Mammary epithelial cell (primary cell): ENCODE measurements at regions not wholly inside any gene's neighbourhood (a gene's known extent, or its start where the extent isn't known, plus 50 kb on each side); places are given as distances from the start of the nearest gene placed in this dataset.

ENCODE experiments used
- EZH2 ChIP-seq: IDR thresholded peaks from 2 replicates; pipeline ENCODE4 v1.6.1; 2012; ENCODE audit warnings: low read length, inconsistent platforms, borderline replicate concordance
- TF ChIP-seq, protein P1 (sequence below), 2 donors: IDR thresholded peaks in 1 of 2; conservative IDR thresholded peaks in 1 of 2; 2 replicates each; pipeline ENCODE4 v1.5.1; 2011 to 2012; ENCODE audit warnings: inconsistent platforms in 2 of 2, low read length in 2 of 2, mild to moderate bottlenecking in 2 of 2, control low read depth in 1 of 2, low read depth in 1 of 2; ENCODE audit not compliant: insufficient read depth in 1 of 2; ENCODE audit errors: extremely low read depth in 1 of 2

DNA sequence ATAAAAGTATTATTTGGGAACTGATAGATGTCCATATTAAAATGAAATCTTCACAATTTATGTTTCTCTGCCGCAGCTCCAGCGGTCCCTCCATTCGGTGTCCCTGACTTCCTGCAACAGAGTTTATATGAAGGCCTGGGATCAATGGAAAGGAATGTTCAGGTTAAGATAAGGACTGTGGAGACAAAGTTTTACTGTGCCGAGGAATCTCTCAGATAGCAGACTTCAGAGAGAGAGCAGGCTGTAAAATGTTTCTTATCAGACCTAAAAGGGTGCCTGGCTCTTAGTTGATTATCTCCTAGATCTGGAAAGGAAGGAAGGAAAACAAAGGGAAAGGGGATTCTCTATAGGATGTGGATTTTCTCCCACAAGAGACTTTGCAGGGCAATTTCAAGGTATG is 193.7 kb upstream of the PIEZO2 start:
- TF ChIP-seq, protein P1, sequence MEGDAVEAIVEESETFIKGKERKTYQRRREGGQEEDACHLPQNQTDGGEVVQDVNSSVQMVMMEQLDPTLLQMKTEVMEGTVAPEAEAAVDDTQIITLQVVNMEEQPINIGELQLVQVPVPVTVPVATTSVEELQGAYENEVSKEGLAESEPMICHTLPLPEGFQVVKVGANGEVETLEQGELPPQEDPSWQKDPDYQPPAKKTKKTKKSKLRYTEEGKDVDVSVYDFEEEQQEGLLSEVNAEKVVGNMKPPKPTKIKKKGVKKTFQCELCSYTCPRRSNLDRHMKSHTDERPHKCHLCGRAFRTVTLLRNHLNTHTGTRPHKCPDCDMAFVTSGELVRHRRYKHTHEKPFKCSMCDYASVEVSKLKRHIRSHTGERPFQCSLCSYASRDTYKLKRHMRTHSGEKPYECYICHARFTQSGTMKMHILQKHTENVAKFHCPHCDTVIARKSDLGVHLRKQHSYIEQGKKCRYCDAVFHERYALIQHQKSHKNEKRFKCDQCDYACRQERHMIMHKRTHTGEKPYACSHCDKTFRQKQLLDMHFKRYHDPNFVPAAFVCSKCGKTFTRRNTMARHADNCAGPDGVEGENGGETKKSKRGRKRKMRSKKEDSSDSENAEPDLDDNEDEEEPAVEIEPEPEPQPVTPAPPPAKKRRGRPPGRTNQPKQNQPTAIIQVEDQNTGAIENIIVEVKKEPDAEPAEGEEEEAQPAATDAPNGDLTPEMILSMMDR (conservative IDR thresholded peaks at IDR 0.05 in 1 of 2, IDR thresholded peaks at IDR 0.05 in 1 of 2; ENCODE audit: extremely low read depth in 1 of 2, insufficient read depth in 1 of 2, low read depth in 1 of 2, low read length in 2 of 2), result no peak
- no peak for TF ChIP-seq EZH2
